AG04449 (cell line): ENCODE measurements at regions not wholly inside any gene's neighbourhood (a gene's known extent, or its start where the extent isn't known, plus 50 kb on each side); places are given as distances from the start of the nearest gene placed in this dataset.
"Not testable (repeated sequence)": the region's sequence is repeated elsewhere in the genome, so short reads cannot be mapped to it uniquely, and the experiment has no call there.

Experiments
- CTCF ChIA-PET: fragments of 350-600 bp; formaldehyde crosslinking; extraction: SDS; loops from one replicate; lab custom pipeline; 2021; ENCODE audit warnings: antibody characterized with exemption; lab: Yijun Ruan, JAX
- POLR2A ChIA-PET: fragments of 400-600, 350-600 bp; formaldehyde crosslinking; extraction: SDS; loops from one replicate; lab custom pipeline; 2020; ENCODE audit warnings: antibody characterized with exemption, inconsistent platforms; lab: Yijun Ruan, JAX
- DNase-seq: peaks from one replicate; pipeline ENCODE4 v3.0.0-alpha.2; 2010; ENCODE audit warnings: low read depth, low spot score
- H3K4me3 ChIP-seq: 2 replicates; pipeline ENCODE4 v1.5.1; 2011; ENCODE audit warnings: low read depth, mild to moderate bottlenecking, control low read depth, low read length
- CTCF ChIP-seq: IDR thresholded peaks from one replicate; pipeline ENCODE4 v1.5.1; 2011; ENCODE audit warnings: mild to moderate bottlenecking, moderate library complexity, low read length, control low read depth, inconsistent platforms; ENCODE audit not compliant: insufficient read depth; ENCODE audit errors: missing control alignments

- ChIA-PET POLR2A (no interaction called here), CTCF (no interaction called here)
- no peak for TF ChIP-seq CTCF
- H3K4me3 ChIP-seq = no peak overlapping the region
- DNase-seq = no peak
These were observed 182.0 kb upstream of the C21orf91 start for GRCh38 chr21:18000981-18001686.

- DNase-seq, H3K4me3 ChIP-seq, CTCF ChIA-PET, POLR2A ChIA-PET: not testable (repeated sequence)
These were observed 179.4 kb upstream of the C21orf91 start for GRCh38 chr21:17998599-17998998.

GRCh38 chr21:17989780-17990179 lies 170.6 kb upstream of the C21orf91 start:
- POLR2A ChIA-PET = no interaction called here
- CTCF ChIA-PET = no interaction called here
- TF ChIP-seq CTCF = no peak
- no peak overlapping the region for H3K4me3 ChIP-seq
- no peak for DNase-seq

- ChIA-PET POLR2A (no interaction called here), CTCF (no interaction called here)
- H3K4me3 ChIP-seq = no peak overlapping the region
- TF ChIP-seq CTCF = no peak
- no peak for DNase-seq
These were observed 168.9 kb upstream of the C21orf91 start for GRCh38 chr21:17988102-17988437.

GRCh38 chr21:17987382-17988101 lies 168.4 kb upstream of the C21orf91 start:
- no peak for DNase-seq
- H3K4me3 ChIP-seq = no peak overlapping the region
- TF ChIP-seq CTCF = no peak
- POLR2A ChIA-PET = interaction anchor here (0.7 kb wide), 1 partner anchor 184 kb away, joined by 3 read pairs; no protein-coding TSS in a partner anchor
- CTCF ChIA-PET = no interaction called here

DNA sequence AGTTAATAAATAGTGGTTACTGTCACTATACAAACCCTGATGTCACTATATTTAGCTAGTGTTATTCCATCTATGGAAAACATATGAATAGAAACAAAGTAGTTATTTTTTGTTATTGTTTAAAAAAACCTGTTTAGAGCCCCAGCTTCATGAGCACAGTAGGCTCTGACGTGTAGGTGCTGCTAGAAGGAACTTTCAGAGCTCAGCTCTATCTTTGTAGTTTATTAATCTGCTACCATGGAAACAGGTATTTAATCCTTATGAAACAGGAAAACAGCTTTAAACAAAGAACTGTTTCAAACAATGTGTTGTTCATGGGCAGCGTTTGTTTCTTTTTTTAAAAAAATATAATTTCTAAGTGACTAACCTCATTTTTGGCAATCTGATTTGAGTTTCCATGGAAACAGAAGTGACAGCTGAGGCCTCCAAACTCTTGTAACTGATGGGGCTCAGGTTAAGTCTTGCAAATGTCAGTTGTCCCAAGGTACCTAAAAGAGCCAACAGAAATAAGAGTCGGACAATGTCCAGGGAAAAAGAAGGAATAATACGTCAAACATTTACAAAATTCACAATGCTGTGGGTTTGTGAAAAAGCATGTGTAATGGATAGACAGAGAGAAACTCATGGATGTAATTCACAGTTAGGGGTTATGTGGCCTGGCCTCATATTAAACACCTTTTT lies 162.0 kb upstream of the C21orf91 start:
- no peak for TF ChIP-seq CTCF
- H3K4me3 ChIP-seq = no peak overlapping the region
- DNase-seq = no peak
- ChIA-PET POLR2A (no interaction called here), CTCF (no interaction called here)
